ENCODE measurements at regions not wholly inside any gene's neighbourhood (a gene's known extent, or its start where the extent isn't known, plus 50 kb on each side); places are given as distances from the start of the nearest gene placed in this dataset.

DNA sequence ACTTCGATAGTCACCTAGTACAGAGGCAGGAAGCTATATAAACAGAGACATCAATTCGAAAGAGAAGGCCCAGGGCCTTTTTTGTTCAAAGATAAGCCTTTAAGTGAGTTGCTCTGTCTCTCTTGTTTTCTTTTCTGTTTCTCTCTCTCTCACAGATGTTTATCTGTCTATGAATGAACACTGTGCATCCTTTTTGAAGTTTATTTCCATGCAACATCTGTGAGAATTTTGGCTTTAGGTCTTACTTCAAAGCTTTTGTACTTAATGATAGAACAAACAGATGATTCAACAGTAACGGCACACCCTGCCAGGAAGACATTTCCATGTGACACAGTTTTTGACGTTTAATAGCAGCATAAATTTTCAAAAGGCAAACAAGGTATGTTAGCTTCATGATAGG, 1413.1 kb upstream of the CDH6 start:
- no peak for TF ChIP-seq EZH2phosphoT487 (IDR thresholded peaks at IDR 0.05; ENCODE audit: borderline replicate concordance, low read length)
- TF ChIP-seq, protein P1, sequence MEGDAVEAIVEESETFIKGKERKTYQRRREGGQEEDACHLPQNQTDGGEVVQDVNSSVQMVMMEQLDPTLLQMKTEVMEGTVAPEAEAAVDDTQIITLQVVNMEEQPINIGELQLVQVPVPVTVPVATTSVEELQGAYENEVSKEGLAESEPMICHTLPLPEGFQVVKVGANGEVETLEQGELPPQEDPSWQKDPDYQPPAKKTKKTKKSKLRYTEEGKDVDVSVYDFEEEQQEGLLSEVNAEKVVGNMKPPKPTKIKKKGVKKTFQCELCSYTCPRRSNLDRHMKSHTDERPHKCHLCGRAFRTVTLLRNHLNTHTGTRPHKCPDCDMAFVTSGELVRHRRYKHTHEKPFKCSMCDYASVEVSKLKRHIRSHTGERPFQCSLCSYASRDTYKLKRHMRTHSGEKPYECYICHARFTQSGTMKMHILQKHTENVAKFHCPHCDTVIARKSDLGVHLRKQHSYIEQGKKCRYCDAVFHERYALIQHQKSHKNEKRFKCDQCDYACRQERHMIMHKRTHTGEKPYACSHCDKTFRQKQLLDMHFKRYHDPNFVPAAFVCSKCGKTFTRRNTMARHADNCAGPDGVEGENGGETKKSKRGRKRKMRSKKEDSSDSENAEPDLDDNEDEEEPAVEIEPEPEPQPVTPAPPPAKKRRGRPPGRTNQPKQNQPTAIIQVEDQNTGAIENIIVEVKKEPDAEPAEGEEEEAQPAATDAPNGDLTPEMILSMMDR (IDR thresholded peaks at IDR 0.05; ENCODE audit: low read depth, low read length, poor library complexity, severe bottlenecking): no peak
- no peaks in the 10 kb centered on the region for H3K36me3 ChIP-seq (ENCODE audit: control insufficient read depth, low read length)
- no peak overlapping the region for H3K4me3 ChIP-seq (ENCODE audit: low read length)
- H3K4me1 ChIP-seq (ENCODE audit: control insufficient read depth, low read length): no peaks in the 10 kb centered on the region
- no peaks in the 10 kb centered on the region for H4K20me1 ChIP-seq (ENCODE audit: control insufficient read depth, insufficient read depth, low read depth, low read length)
- H3K27me3 ChIP-seq (ENCODE audit: control insufficient read depth, low read length): no peaks in the 10 kb centered on the region
- H3K9me2 ChIP-seq (replicated peaks; ENCODE audit: control insufficient read depth, low read length): no peaks in the 10 kb centered on the region
- no peak overlapping the region for H3K27ac ChIP-seq (ENCODE audit: low read depth, low read length)
- H3K4me2 ChIP-seq (ENCODE audit: low read length): no peak overlapping the region
- H3F3A ChIP-seq (ENCODE audit: control insufficient read depth, insufficient read depth): no peaks in the 10 kb centered on the region
- no peaks in the 10 kb centered on the region for H3K9me3 ChIP-seq (ENCODE audit: control insufficient read depth, insufficient read depth, low read length)
- H3K79me2 ChIP-seq (ENCODE audit: control insufficient read depth, low read length): no peaks in the 10 kb centered on the region

DNA sequence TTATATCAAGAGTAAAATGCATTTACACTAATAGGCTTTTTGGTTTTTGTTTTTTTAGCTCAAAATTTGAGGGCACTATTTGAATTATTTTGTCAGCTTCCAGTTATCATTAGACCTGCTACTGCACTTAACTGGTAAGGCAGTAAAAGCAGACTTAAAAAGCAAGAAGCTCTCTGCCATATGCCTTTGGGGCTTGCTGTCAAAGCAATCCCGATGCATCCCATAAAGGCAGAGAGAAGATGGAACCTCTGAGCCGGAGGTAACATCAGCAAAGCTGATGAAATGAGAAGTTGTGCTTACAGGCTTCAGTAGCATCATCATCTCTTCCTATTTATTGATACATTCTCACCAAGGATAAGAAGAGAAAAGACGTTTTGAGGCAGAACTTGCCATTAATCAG, 1414.3 kb upstream of the CDH6 start:
- Histone ChIP-seq H3K79me2 (ENCODE audit: control insufficient read depth, low read length) (no peaks in the 10 kb centered on the region), H3K27me3 (ENCODE audit: control insufficient read depth, low read length) (no peaks in the 10 kb centered on the region), H3K4me3 (ENCODE audit: low read length) (no peak overlapping the region), H3K4me1 (ENCODE audit: control insufficient read depth, low read length) (no peaks in the 10 kb centered on the region), H3K9me2 (replicated peaks; ENCODE audit: control insufficient read depth, low read length) (no peaks in the 10 kb centered on the region), H3F3A (ENCODE audit: control insufficient read depth, insufficient read depth) (no peaks in the 10 kb centered on the region), H3K9me3 (ENCODE audit: control insufficient read depth, insufficient read depth, low read length) (no peaks in the 10 kb centered on the region), H4K20me1 (ENCODE audit: control insufficient read depth, insufficient read depth, low read depth, low read length) (no peaks in the 10 kb centered on the region), H3K4me2 (ENCODE audit: low read length) (no peak overlapping the region), H3K36me3 (ENCODE audit: control insufficient read depth, low read length) (no peaks in the 10 kb centered on the region), H3K27ac (ENCODE audit: low read depth, low read length) (no peak overlapping the region)
- TF ChIP-seq EZH2phosphoT487 (IDR thresholded peaks at IDR 0.05; ENCODE audit: borderline replicate concordance, low read length): no peak
- TF ChIP-seq, protein P1 (IDR thresholded peaks at IDR 0.05; ENCODE audit: low read depth, low read length, poor library complexity, severe bottlenecking): no peak

GRCh38 chr5:29777373-29777772, 1416.1 kb upstream of the CDH6 start:
- no peaks in the 10 kb centered on the region for H3K79me2 ChIP-seq (ENCODE audit: control insufficient read depth, low read length)
- H3F3A ChIP-seq (ENCODE audit: control insufficient read depth, insufficient read depth): no peaks in the 10 kb centered on the region

More at GRCh38 chr5:29777373-29777772, 1416.1 kb upstream of the CDH6 start:
- Histone ChIP-seq H4K20me1 (ENCODE audit: control insufficient read depth, insufficient read depth, low read depth, low read length) (no peaks in the 10 kb centered on the region), H3K27me3 (ENCODE audit: control insufficient read depth, low read length) (no peaks in the 10 kb centered on the region), H3K9me2 (replicated peaks; ENCODE audit: control insufficient read depth, low read length) (no peaks in the 10 kb centered on the region), H3K4me2 (ENCODE audit: low read length) (no peak overlapping the region), H3K4me1 (ENCODE audit: control insufficient read depth, low read length) (no peaks in the 10 kb centered on the region), H3K36me3 (ENCODE audit: control insufficient read depth, low read length) (no peaks in the 10 kb centered on the region), H3K4me3 (ENCODE audit: low read length) (no peak overlapping the region), H3K27ac (ENCODE audit: low read depth, low read length) (no peak overlapping the region), H3K9me3 (ENCODE audit: control insufficient read depth, insufficient read depth, low read length) (no peaks in the 10 kb centered on the region)
- no peak for TF ChIP-seq EZH2phosphoT487 (IDR thresholded peaks at IDR 0.05; ENCODE audit: borderline replicate concordance, low read length)
- TF ChIP-seq, protein P1 (IDR thresholded peaks at IDR 0.05; ENCODE audit: low read depth, low read length, poor library complexity, severe bottlenecking): no peak
